GM12878 (cell line): ENCODE measurements at regions not wholly inside any gene's neighbourhood (a gene's known extent, or its start where the extent isn't known, plus 50 kb on each side); places are given as distances from the start of the nearest gene placed in this dataset.

Experiments
- CHD4 ChIP-seq: fragments of 200-600 bp; sonication (generic); IDR thresholded peaks from 2 replicates; pipeline ENCODE4 v1.6.1; 2016; ENCODE audit warnings: mild to moderate bottlenecking
- DPF2 ChIP-seq: fragments of 450-650 bp; IDR thresholded peaks from 2 replicates; pipeline ENCODE4 v1.6.1; 2017; ENCODE audit warnings: mild to moderate bottlenecking
- EP300 ChIP-seq, 2 experiments: fragments of 150-350 bp in 1 of 2; IDR thresholded peaks; 2 replicates each; pipeline ENCODE4 v1.6.1; 2011 to 2012; ENCODE audit warnings: low read depth in 2 of 2, low read length in 2 of 2, borderline replicate concordance in 1 of 2, improper control_type of control experiment in 1 of 2, inconsistent platforms in 1 of 2; ENCODE audit not compliant: control insufficient read depth in 1 of 2
- IKZF1 ChIP-seq: fragments of 450-650 bp; conservative IDR thresholded peaks from 2 replicates; pipeline ENCODE4 v1.6.1; 2017; ENCODE audit warnings: antibody characterized with exemption, mild to moderate bottlenecking
- IRF4 ChIP-seq: IDR thresholded peaks from 2 replicates; pipeline ENCODE4 v1.6.1; 2011; ENCODE audit warnings: low read depth, low read length
- IRF5 ChIP-seq: fragments of 450-650 bp; IDR thresholded peaks from 2 replicates; pipeline ENCODE4 v1.6.1; 2017; ENCODE audit warnings: borderline replicate concordance
- MEF2A ChIP-seq: IDR thresholded peaks from 2 replicates; pipeline ENCODE4 v1.6.1; 2011; ENCODE audit warnings: low read depth, mild to moderate bottlenecking, low read length, moderate library complexity; ENCODE audit not compliant: insufficient read depth
- MXI1 ChIP-seq: fragments of 150-350 bp; IDR thresholded peaks from 2 replicates; pipeline ENCODE4 v1.6.1; 2011; ENCODE audit warnings: low read depth, mild to moderate bottlenecking, inconsistent platforms, low read length, improper control_type of control experiment
- RELB ChIP-seq: fragments of 450-650 bp; IDR thresholded peaks from 2 replicates; pipeline ENCODE4 v1.6.1; 2017; ENCODE audit warnings: low read depth, mild to moderate bottlenecking, moderate library complexity
- RFX5 ChIP-seq: IDR thresholded peaks from 2 replicates; pipeline ENCODE4 v1.6.1; 2011; ENCODE audit warnings: low read depth, low read length, improper control_type of control experiment
- SIX5 ChIP-seq: IDR thresholded peaks from 2 replicates; pipeline ENCODE4 v1.6.1; 2011; ENCODE audit warnings: mild to moderate bottlenecking, low read depth, low read length, moderate library complexity; ENCODE audit not compliant: severe bottlenecking
- SRF ChIP-seq, 2 experiments: IDR thresholded peaks; 2 replicates each; pipeline ENCODE4 v1.6.1; 2011; ENCODE audit warnings: low read depth in 2 of 2, low read length in 2 of 2, mild to moderate bottlenecking in 1 of 2, moderate library complexity in 1 of 2
- TCF3 ChIP-seq: IDR thresholded peaks from 2 replicates; pipeline ENCODE4 v1.6.1; 2012; ENCODE audit warnings: low read depth, mild to moderate bottlenecking, low read length, borderline replicate concordance; ENCODE audit not compliant: insufficient read depth
- TCF7 ChIP-seq: IDR thresholded peaks from 2 replicates; pipeline ENCODE4 v1.6.1; 2014; ENCODE audit warnings: antibody characterized with exemption, borderline replicate concordance
- TF ChIP-seq, protein P1 (sequence below): fragments of 150-350 bp; IDR thresholded peaks from 2 replicates; pipeline ENCODE4 v1.6.1; 2016; ENCODE audit warnings: low read depth, low read length
- TF ChIP-seq, protein P2 (sequence below): fragments of 450-650 bp; IDR thresholded peaks from 2 replicates; pipeline ENCODE4 v1.6.1; 2017; ENCODE audit warnings: mild to moderate bottlenecking, low read depth, inconsistent platforms; ENCODE audit not compliant: poor library complexity, severe bottlenecking
- TF ChIP-seq, protein P3 (sequence below): fragments of 450-650 bp; formaldehyde crosslinking; IDR thresholded peaks from 2 replicates; pipeline ENCODE4 v1.4.0; 2022; ENCODE audit warnings: mild to moderate bottlenecking, moderate library complexity

GRCh38 chr11:35083431-35084238 lies 55.3 kb upstream of the CD44 start (continued):
- TF ChIP-seq, protein P1, sequence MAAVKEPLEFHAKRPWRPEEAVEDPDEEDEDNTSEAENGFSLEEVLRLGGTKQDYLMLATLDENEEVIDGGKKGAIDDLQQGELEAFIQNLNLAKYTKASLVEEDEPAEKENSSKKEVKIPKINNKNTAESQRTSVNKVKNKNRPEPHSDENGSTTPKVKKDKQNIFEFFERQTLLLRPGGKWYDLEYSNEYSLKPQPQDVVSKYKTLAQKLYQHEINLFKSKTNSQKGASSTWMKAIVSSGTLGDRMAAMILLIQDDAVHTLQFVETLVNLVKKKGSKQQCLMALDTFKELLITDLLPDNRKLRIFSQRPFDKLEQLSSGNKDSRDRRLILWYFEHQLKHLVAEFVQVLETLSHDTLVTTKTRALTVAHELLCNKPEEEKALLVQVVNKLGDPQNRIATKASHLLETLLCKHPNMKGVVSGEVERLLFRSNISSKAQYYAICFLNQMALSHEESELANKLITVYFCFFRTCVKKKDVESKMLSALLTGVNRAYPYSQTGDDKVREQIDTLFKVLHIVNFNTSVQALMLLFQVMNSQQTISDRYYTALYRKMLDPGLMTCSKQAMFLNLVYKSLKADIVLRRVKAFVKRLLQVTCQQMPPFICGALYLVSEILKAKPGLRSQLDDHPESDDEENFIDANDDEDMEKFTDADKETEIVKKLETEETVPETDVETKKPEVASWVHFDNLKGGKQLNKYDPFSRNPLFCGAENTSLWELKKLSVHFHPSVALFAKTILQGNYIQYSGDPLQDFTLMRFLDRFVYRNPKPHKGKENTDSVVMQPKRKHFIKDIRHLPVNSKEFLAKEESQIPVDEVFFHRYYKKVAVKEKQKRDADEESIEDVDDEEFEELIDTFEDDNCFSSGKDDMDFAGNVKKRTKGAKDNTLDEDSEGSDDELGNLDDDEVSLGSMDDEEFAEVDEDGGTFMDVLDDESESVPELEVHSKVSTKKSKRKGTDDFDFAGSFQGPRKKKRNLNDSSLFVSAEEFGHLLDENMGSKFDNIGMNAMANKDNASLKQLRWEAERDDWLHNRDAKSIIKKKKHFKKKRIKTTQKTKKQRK: no peak
- TF ChIP-seq MEF2A: peak; percentile 66; the same call in 1 of the 2 replicates
- TF ChIP-seq MXI1: peak; percentile 89
- TF ChIP-seq RFX5: no peak
- TF ChIP-seq, protein P2, sequence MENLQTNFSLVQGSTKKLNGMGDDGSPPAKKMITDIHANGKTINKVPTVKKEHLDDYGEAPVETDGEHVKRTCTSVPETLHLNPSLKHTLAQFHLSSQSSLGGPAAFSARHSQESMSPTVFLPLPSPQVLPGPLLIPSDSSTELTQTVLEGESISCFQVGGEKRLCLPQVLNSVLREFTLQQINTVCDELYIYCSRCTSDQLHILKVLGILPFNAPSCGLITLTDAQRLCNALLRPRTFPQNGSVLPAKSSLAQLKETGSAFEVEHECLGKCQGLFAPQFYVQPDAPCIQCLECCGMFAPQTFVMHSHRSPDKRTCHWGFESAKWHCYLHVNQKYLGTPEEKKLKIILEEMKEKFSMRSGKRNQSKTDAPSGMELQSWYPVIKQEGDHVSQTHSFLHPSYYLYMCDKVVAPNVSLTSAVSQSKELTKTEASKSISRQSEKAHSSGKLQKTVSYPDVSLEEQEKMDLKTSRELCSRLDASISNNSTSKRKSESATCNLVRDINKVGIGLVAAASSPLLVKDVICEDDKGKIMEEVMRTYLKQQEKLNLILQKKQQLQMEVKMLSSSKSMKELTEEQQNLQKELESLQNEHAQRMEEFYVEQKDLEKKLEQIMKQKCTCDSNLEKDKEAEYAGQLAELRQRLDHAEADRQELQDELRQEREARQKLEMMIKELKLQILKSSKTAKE: peak; percentile 77
- TF ChIP-seq EP300 (IDR thresholded peaks at IDR 0.05; ENCODE audit: borderline replicate concordance in 1 of 2, control insufficient read depth in 1 of 2, low read depth in 2 of 2, low read length in 2 of 2): peak; percentile 92
- no peak for TF ChIP-seq IRF5
- TF ChIP-seq, protein P3, sequence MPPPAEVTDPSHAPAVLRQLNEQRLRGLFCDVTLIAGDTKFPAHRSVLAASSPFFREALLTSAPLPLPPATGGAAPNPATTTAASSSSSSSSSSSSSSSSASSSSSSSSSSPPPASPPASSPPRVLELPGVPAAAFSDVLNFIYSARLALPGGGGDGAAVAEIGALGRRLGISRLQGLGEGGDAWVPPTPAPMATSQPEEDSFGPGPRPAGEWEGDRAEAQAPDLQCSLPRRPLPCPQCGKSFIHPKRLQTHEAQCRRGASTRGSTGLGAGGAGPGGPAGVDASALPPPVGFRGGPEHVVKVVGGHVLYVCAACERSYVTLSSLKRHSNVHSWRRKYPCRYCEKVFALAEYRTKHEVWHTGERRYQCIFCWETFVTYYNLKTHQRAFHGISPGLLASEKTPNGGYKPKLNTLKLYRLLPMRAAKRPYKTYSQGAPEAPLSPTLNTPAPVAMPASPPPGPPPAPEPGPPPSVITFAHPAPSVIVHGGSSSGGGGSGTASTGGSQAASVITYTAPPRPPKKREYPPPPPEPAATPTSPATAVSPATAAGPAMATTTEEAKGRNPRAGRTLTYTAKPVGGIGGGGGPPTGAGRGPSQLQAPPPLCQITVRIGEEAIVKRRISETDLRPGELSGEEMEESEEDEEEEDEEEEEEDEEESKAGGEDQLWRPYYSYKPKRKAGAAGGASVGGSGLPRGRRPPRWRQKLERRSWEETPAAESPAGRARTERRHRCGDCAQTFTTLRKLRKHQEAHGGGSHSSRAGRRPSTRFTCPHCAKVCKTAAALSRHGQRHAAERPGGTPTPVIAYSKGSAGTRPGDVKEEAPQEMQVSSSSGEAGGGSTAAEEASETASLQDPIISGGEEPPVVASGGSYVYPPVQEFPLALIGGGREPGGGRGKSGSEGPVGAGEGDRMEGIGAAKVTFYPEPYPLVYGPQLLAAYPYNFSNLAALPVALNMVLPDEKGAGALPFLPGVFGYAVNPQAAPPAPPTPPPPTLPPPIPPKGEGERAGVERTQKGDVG: no peak
- peak; percentile 75; the same call in 1 of the 2 replicates for TF ChIP-seq TCF7
- TF ChIP-seq TCF3: peak; percentile 77
- TF ChIP-seq SRF (IDR thresholded peaks at IDR 0.05; ENCODE audit: low read depth in 2 of 2, low read length in 2 of 2): 0 out of 4 replicates have a peak, but pooled peaks of 1 of the 2 experiments have one; percentile 17
- no peak for TF ChIP-seq CHD4
- TF ChIP-seq IKZF1: peak; percentile 89
- peak; percentile 68; the same call in 1 of the 2 replicates for TF ChIP-seq IRF4
- TF ChIP-seq DPF2: peak; percentile 71
- peak; percentile 92 for TF ChIP-seq RELB
- no peak for TF ChIP-seq SIX5
